ENCODE measurements at regions not wholly inside any gene's neighbourhood (a gene's known extent, or its start where the extent isn't known, plus 50 kb on each side); places are given as distances from the start of the nearest gene placed in this dataset.

DNA sequence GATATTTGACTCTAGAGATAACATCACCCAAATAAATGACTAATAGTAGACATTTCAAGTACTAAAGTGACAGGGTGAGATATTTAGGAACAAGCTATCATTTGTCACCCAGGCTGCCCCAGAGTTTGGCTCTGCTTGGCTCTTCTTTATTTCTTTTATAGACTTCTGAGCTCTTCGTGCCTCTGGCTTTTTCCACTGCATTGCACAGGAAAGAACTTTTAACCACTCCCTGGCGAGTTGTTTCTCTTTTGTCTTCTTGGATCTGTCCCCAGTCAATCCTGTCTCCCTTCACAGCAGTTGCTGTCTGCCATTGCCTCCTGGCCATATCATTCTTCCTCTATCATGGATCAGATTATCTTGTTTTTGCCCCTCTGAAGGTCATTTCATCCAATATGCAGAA is 339.2 kb upstream of the DCBLD2 start:
- Histone ChIP-seq H3K4me3 (ENCODE audit: insufficient read depth, low read depth, low read length) (no peak overlapping the region), H3K9me3 (ENCODE audit: insufficient read depth, low read depth, low read length) (no peaks in the 10 kb centered on the region), H3K79me2 (ENCODE audit: insufficient read depth, low read length) (no peaks in the 10 kb centered on the region), H3K4me2 (ENCODE audit: low read length) (no peak overlapping the region), H4K20me1 (ENCODE audit: insufficient read depth, low read length) (no peaks in the 10 kb centered on the region), H3K9ac (ENCODE audit: low read length) (no peak overlapping the region), H3K27me3 (ENCODE audit: insufficient read depth, low read length) (no peaks in the 10 kb centered on the region), H2AFZ (ENCODE audit: low read depth, low read length) (no peak overlapping the region), H3K27ac (ENCODE audit: low read depth, low read length) (no peak overlapping the region), H3K36me3 (ENCODE audit: insufficient read depth, low read length) (no peaks in the 10 kb centered on the region), H3K4me1 (ENCODE audit: insufficient read depth, low read length) (no peaks in the 10 kb centered on the region)
- no peak overlapping the region for H3K27ac Mint-ChIP-seq (ENCODE audit: unreplicated experiment)
- H3K9me3 Mint-ChIP-seq (ENCODE audit: unreplicated experiment), result peaks cover 1% of the 10 kb centered on the region
- no peak overlapping the region for H3K4me3 Mint-ChIP-seq (ENCODE audit: unreplicated experiment)
- peaks cover 8% of the 10 kb centered on the region for H3K4me1 Mint-ChIP-seq (ENCODE audit: low read depth, unreplicated experiment)
- TF ChIP-seq EZH2 (IDR thresholded peaks at IDR 0.05; ENCODE audit: insufficient read depth, low read length), result no peak
- TF ChIP-seq, protein P1, sequence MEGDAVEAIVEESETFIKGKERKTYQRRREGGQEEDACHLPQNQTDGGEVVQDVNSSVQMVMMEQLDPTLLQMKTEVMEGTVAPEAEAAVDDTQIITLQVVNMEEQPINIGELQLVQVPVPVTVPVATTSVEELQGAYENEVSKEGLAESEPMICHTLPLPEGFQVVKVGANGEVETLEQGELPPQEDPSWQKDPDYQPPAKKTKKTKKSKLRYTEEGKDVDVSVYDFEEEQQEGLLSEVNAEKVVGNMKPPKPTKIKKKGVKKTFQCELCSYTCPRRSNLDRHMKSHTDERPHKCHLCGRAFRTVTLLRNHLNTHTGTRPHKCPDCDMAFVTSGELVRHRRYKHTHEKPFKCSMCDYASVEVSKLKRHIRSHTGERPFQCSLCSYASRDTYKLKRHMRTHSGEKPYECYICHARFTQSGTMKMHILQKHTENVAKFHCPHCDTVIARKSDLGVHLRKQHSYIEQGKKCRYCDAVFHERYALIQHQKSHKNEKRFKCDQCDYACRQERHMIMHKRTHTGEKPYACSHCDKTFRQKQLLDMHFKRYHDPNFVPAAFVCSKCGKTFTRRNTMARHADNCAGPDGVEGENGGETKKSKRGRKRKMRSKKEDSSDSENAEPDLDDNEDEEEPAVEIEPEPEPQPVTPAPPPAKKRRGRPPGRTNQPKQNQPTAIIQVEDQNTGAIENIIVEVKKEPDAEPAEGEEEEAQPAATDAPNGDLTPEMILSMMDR (IDR thresholded peaks at IDR 0.05; ENCODE audit: insufficient read depth, low read depth, low read length), result no peak
- H3K36me3 Mint-ChIP-seq (ENCODE audit: low read depth, unreplicated experiment), result no peaks in the 10 kb centered on the region
- DNase-seq (ENCODE audit: low read depth) (peak; percentile 24), FAIRE-seq (no peak)
- no peaks in the 10 kb centered on the region for H3K27me3 Mint-ChIP-seq (ENCODE audit: low read depth, unreplicated experiment)

DNA sequence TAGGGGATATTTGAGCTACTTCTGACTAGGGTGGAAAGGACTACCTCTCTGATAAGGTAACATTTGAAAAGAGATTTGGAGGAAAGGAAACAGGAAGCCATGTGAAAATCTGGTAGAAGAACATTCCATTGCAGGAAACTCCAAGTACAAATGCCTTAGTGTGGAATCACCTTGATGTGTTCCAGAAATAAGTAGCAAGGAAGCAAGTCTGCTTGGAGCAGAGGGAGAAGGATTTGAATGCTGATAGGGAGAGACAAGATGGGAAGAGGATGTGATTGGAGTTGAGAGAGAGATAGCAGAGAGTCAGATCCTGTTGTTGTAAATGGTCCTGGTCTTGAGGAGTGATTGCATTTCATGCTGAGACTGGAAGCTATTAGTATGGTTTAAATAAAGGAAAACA is 335.1 kb upstream of the DCBLD2 start:
- Mint-ChIP-seq H3K36me3 (ENCODE audit: low read depth, unreplicated experiment) (no peaks in the 10 kb centered on the region), H3K4me1 (ENCODE audit: low read depth, unreplicated experiment) (no peaks in the 10 kb centered on the region), H3K27me3 (ENCODE audit: low read depth, unreplicated experiment) (peaks cover 3% of the 10 kb centered on the region), H3K4me3 (ENCODE audit: unreplicated experiment) (no peak overlapping the region), H3K27ac (ENCODE audit: unreplicated experiment) (no peak overlapping the region), H3K9me3 (ENCODE audit: unreplicated experiment) (no peaks in the 10 kb centered on the region)
- Histone ChIP-seq H2AFZ (ENCODE audit: low read depth, low read length) (no peak overlapping the region), H4K20me1 (ENCODE audit: insufficient read depth, low read length) (no peaks in the 10 kb centered on the region), H3K27ac (ENCODE audit: low read depth, low read length) (no peak overlapping the region), H3K27me3 (ENCODE audit: insufficient read depth, low read length) (no peaks in the 10 kb centered on the region), H3K4me3 (ENCODE audit: insufficient read depth, low read depth, low read length) (no peak overlapping the region), H3K79me2 (ENCODE audit: insufficient read depth, low read length) (no peaks in the 10 kb centered on the region), H3K36me3 (ENCODE audit: insufficient read depth, low read length) (no peaks in the 10 kb centered on the region), H3K4me2 (ENCODE audit: low read length) (no peak overlapping the region), H3K4me1 (ENCODE audit: insufficient read depth, low read length) (no peaks in the 10 kb centered on the region), H3K9me3 (ENCODE audit: insufficient read depth, low read depth, low read length) (no peaks in the 10 kb centered on the region), H3K9ac (ENCODE audit: low read length) (no peak overlapping the region)
- DNase-seq (ENCODE audit: low read depth), result peak; percentile 26
- TF ChIP-seq EZH2 (IDR thresholded peaks at IDR 0.05; ENCODE audit: insufficient read depth, low read length), result no peak
- TF ChIP-seq, protein P1 (IDR thresholded peaks at IDR 0.05; ENCODE audit: insufficient read depth, low read depth, low read length), result no peak
- FAIRE-seq, result peak; percentile 68

DNA sequence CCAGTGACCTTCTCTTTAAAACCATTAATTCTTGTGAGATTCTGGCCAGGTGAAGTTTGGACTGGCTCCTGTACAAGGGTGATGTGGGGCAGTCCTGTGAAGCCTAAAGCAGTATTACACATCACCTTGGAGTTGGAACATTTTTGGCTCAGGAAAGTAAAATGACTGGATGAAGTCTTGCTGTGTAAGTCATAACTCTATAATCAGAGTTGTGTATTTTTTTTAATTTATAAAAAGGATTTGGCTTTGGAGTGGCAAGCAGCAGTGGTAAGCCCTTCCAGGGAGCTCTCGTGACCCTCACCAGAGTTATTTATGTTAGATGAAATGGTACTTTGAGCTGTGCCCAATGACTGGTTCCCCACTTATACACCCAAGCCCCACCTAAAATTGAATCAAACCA is 331.2 kb upstream of the DCBLD2 start:
- no peak overlapping the region for H3K4me2 ChIP-seq (ENCODE audit: low read length)
- H4K20me1 ChIP-seq (ENCODE audit: insufficient read depth, low read length), result no peaks in the 10 kb centered on the region
- H3K9ac ChIP-seq (ENCODE audit: low read length), result no peak overlapping the region
- peak; percentile 47 for DNase-seq (ENCODE audit: low read depth)
- no peaks in the 10 kb centered on the region for H3K36me3 ChIP-seq (ENCODE audit: insufficient read depth, low read length)
- TF ChIP-seq, protein P1 (IDR thresholded peaks at IDR 0.05; ENCODE audit: insufficient read depth, low read depth, low read length), result no peak
- TF ChIP-seq EZH2 (IDR thresholded peaks at IDR 0.05; ENCODE audit: insufficient read depth, low read length), result no peak
- H3K79me2 ChIP-seq (ENCODE audit: insufficient read depth, low read length), result no peaks in the 10 kb centered on the region
- no peak for FAIRE-seq
- no peaks in the 10 kb centered on the region for H3K27me3 ChIP-seq (ENCODE audit: insufficient read depth, low read length)
- Mint-ChIP-seq H3K4me1 (ENCODE audit: low read depth, unreplicated experiment) (no peaks in the 10 kb centered on the region), H3K27me3 (ENCODE audit: low read depth, unreplicated experiment) (peaks cover 3% of the 10 kb centered on the region), H3K36me3 (ENCODE audit: low read depth, unreplicated experiment) (no peaks in the 10 kb centered on the region), H3K27ac (ENCODE audit: unreplicated experiment) (no peak overlapping the region), H3K4me3 (ENCODE audit: unreplicated experiment) (no peak overlapping the region), H3K9me3 (ENCODE audit: unreplicated experiment) (no peaks in the 10 kb centered on the region)
- no peak overlapping the region for H3K27ac ChIP-seq (ENCODE audit: low read depth, low read length)
- no peaks in the 10 kb centered on the region for H3K9me3 ChIP-seq (ENCODE audit: insufficient read depth, low read depth, low read length)
- H3K4me1 ChIP-seq (ENCODE audit: insufficient read depth, low read length), result no peaks in the 10 kb centered on the region
- no peak overlapping the region for H2AFZ ChIP-seq (ENCODE audit: low read depth, low read length)
- H3K4me3 ChIP-seq (ENCODE audit: insufficient read depth, low read depth, low read length), result no peak overlapping the region
